ENCODE measurements at regions not wholly inside any gene's neighbourhood (a gene's known extent, or its start where the extent isn't known, plus 50 kb on each side); places are given as distances from the start of the nearest gene placed in this dataset.

GRCh38 chr1:172893146-172893841, 157.4 kb downstream of the TNFSF18 start:
- no peak overlapping the region for H3K4me3 ChIP-seq (ENCODE audit: low read depth, poor library complexity, severe bottlenecking)
- WGBS, 2 donors: 19 to 31% methylated on average over 1 of the region's 1 CpG
- TF ChIP-seq POLR2A (IDR thresholded peaks at IDR 0.05): no peak
- TF ChIP-seq CTCF (IDR thresholded peaks at IDR 0.05): no peak
- intact Hi-C loops (cut with DNase I; ENCODE audit: low total_unique reads): no loop called here
- DNase-seq (ENCODE audit: low spot score in 2 of 2): no peak

DNA sequence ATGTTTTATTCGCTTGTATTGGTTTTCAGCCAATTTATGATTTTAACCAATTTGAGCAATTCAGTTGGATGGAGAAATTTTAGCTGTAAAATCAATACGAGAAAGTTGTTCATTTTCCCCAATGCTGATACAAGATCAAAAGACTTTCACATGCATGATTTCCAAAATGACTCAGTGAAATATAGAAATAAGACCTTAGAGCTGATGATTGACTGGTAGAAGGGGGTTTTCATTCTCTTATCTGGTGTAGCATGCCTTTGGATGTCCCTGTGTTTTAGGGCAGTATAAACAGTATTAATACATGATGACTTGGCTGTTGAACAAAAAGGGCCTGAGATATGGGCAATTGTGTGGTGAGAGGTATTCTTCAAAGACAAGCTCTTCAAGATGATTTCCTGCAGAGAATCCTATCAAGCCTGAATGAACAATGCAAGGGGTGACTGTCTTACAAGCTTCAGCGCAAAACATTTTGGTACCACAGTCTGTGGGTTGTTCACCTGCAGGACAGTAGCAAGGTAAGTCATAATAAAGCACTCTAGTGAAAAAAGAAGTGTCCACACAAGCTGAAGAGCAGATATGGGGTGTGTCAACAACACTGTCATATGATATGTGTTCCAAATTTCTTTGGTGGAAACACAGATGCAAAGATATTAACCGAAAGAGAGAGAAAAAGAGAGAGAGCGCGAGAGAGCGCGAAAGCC, 156.2 kb downstream of the TNFSF18 start:
- 57 to 64% methylated on average over 8 of the region's 8 CpGs for WGBS, 2 donors
- no peak overlapping the region for H3K4me3 ChIP-seq (ENCODE audit: low read depth, poor library complexity, severe bottlenecking)
- TF ChIP-seq POLR2A (IDR thresholded peaks at IDR 0.05) (no peak), CTCF (IDR thresholded peaks at IDR 0.05) (no peak)
- no peak for DNase-seq (ENCODE audit: low spot score in 2 of 2)
- intact Hi-C loops (cut with DNase I; ENCODE audit: low total_unique reads): no loop called here

- no peak overlapping the region for H3K4me3 ChIP-seq (ENCODE audit: low read depth, poor library complexity, severe bottlenecking)
- DNase-seq (ENCODE audit: low spot score in 2 of 2): no peak
- 9 to 10% methylated on average over 5 of the region's 5 CpGs for WGBS, 2 donors
- TF ChIP-seq CTCF (IDR thresholded peaks at IDR 0.05) (no peak), POLR2A (IDR thresholded peaks at IDR 0.05) (no peak)
- intact Hi-C loops (cut with DNase I; ENCODE audit: low total_unique reads): no loop called here
These were observed 155.7 kb downstream of the TNFSF18 start for GRCh38 chr1:172895050-172895460.

DNA sequence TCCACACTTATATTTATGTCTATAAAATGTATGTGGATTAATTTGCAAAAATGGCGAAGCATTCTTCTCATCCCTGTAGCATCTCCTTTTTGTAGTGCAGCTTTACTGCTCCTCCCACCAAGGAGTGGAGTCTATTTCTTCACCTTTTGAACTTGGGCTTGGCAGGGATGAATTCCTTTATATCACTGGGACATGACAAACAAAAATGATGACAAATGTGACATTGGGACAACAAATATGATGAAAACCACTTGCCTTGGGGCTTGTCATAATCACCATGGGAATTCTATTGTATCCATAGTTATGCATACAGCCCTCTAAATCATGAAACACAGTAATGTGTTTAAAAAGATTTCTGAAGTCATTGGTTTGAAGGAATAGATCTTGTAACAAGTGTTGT, 155.0 kb downstream of the TNFSF18 start:
- TF ChIP-seq CTCF (IDR thresholded peaks at IDR 0.05) (no peak), POLR2A (IDR thresholded peaks at IDR 0.05) (no peak)
- no peak for DNase-seq (ENCODE audit: low spot score in 2 of 2)
- WGBS, 2 donors: 92 to 96% methylated on average over 1 of the region's 1 CpG
- intact Hi-C loops (cut with DNase I; ENCODE audit: low total_unique reads): no loop called here
- H3K4me3 ChIP-seq (ENCODE audit: low read depth, poor library complexity, severe bottlenecking): no peak overlapping the region

- H3K4me3 ChIP-seq (ENCODE audit: low read depth, poor library complexity, severe bottlenecking): no peak overlapping the region
- 87 to 93% methylated on average over 2 of the region's 2 CpGs for WGBS, 2 donors
- DNase-seq (ENCODE audit: low spot score in 2 of 2): no peak
- no peak for TF ChIP-seq CTCF (IDR thresholded peaks at IDR 0.05)
- TF ChIP-seq POLR2A (IDR thresholded peaks at IDR 0.05): no peak
- intact Hi-C loops (cut with DNase I; ENCODE audit: low total_unique reads): no loop called here
These were observed 153.0 kb downstream of the TNFSF18 start for GRCh38 chr1:172897738-172898137.
